ENCODE measurements at regions not wholly inside any gene's neighbourhood (a gene's known extent, or its start where the extent isn't known, plus 50 kb on each side); places are given as distances from the start of the nearest gene placed in this dataset.
"Not testable (repeated sequence)": the region's sequence is repeated elsewhere in the genome, so short reads cannot be mapped to it uniquely, and the experiment has no call there.

GRCh38 chr1:188812153-188812552 lies 1665.5 kb downstream of the BRINP3 start:
- not testable (repeated sequence) for DNase-seq

GRCh38 chr1:188812836-188813573 lies 1664.7 kb downstream of the BRINP3 start:
- DNase-seq = not testable (repeated sequence)

DNA sequence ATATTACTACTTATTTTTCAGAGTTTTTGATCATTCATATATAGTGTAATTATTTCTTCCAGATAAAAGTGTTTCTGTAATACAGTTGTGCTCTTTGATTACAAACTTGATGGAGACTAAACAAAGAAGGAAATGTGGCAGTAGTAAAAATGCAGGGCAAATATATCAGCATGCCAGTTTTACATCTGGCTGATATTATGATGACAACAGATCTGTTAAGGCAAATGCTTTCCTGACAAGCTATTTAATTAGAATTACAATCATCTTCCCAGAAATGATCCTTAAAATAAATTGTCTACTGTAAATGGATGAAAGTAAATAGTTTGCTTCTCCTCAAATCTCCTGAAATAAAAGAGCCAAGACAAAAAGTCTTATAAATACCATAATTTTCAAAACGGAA lies 1659.8 kb downstream of the BRINP3 start:
- DNase-seq = no peak

- no peak for DNase-seq
These were observed 1655.4 kb downstream of the BRINP3 start for GRCh38 chr1:188822248-188822647.

DNA sequence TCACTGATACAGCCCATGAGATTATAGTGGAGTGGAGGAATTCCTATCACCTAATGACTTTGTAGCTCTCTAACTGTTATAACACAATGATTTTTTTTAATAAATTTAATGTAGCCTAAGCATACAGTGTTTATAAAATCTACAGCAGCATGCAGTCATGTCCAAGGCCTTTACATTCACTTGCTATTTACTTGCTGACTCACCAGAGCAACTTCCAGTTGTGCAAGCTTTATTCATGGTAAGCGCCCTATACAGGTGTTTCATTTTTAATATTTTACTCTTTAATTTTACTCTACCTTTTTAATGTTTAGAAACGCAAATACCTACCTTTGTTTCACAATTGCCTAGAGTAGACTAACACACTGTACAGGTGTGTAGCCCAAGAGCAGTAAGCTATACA lies 1652.2 kb downstream of the BRINP3 start:
- no peak for DNase-seq

DNA sequence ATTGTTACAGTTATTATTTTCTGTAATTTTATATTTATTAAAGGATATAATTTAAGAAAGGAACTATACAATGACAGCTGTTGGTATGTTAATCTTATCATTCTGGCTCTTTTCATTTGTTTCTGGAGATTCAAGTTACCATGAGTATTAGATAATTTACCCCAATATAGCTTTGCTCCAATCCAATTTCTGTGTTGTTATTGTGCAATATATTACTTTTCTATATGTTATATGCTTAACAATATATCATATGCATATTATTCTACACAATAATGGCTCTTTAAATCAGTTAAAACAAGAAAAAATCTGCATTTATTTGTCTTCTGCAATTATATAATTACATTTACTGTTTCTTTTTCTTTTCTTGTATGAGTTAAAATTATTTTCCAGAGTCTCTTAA lies 1650.9 kb downstream of the BRINP3 start:
- DNase-seq = no peak

GRCh38 chr1:188827400-188827799 lies 1650.3 kb downstream of the BRINP3 start:
- DNase-seq = no peak

DNA sequence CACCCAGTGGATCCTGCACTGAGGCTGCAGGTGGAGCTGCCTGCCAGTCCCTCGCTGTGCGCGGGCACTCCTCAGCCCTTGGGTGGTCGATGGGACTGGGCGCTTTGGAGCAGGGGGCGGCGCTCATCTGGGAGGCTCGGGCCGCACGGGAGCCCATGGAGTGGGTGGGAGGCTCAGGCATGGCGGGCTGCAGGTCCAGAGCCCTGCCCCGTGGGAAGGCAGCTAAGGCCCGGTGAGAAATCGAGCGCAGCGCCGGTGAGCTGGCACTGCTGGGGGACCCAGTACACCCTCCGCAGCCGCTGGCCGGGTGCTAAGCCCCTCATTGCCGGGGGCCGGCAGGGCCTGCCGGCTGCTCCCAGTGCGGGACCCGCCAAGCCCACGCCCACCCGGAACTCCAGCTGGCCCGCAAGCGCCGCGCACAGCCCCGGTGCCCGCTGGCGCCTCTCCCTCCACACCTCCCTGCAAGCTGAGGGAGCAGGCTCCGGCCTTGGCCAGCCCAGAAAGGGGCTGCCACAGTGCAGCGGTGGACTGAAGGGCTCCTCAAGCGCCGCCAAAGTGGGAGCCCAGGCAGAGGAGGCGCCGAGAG lies 1636.5 kb downstream of the BRINP3 start:
- DNase-seq = not testable (repeated sequence)

- no peak for DNase-seq
These were observed 1631.2 kb downstream of the BRINP3 start for GRCh38 chr1:188846468-188846867.

GRCh38 chr1:188857526-188858087 lies 1620.1 kb downstream of the BRINP3 start:
- no peak for DNase-seq

DNA sequence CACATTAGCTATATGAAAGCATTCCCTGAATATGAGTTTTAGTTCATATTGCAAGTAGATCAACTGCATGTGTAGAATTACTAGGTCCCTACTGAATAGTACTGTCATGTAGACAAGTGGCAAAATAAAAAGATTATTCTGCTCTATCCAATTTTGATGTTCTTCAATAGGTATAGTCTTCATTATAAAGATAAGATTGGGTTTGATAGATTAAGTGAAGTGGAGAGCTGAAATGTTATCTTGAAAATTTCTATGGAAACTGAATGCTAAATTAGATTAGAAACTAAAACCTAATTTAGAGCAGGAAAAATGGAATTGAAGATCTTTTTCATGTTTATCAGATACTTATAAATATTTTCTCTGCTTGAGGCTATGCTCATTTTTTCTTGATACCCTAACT lies 1610.0 kb downstream of the BRINP3 start:
- no peak for DNase-seq

DNA sequence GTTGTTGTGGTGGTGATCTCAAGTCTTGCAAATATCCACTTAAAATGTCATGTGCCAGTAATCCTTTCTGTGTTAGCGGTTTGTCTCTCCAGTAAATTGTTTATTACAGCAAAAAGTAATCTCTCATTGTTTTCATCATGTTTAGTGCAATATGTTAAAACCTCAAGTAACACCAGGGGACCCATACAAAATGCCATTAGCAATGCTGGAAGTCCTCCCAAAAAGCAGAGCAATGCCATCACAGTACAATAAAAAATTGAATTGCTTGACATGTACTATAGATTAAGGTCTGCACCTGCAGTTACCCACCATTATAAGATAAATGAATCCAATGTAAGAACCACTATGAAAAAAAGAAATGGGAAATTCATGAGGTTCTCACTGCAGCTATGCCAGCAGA lies 1606.5 kb downstream of the BRINP3 start:
- no peak for DNase-seq

- DNase-seq = no peak
These were observed 1605.3 kb downstream of the BRINP3 start for GRCh38 chr1:188872376-188872775.

DNA sequence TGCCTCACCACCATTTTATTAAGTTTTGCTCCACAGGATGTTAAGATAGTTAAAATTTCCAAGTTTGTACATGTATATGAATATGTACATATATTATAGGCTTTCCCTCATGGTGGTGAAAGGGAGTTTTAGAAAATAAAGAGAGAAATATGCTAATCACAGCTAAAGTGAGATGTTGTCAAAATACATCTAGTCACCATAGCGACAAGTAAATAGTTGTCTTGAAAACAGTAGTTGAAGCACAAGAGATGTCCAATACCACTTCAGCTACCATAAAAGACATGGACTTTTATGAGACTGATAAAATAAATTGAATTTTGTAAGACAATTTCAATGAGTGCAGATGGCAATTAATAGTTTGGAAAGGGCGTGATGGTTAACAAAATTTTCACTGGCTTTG lies 1600.0 kb downstream of the BRINP3 start:
- no peak for DNase-seq

- no peak for DNase-seq
These were observed 1589.3 kb downstream of the BRINP3 start for GRCh38 chr1:188888386-188888785.

DNA sequence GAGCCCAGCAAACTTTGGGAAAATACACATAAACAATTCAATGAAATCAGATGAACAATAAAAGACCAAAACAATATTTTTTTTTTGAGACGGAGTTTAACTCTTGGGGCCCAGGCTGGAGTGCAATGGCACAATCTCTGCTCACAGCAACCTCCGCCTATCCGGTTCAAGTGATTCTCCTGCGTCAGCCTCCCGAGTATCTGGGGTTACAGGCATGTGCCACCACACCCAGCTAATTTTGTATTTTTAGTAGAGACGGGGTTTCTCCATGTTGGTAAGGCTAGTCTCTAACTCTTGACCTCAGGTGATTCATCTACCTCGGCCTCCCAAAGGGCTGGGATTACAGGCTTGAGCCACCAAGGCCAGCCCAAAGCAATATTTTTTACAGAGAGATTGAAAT lies 1588.5 kb downstream of the BRINP3 start:
- DNase-seq = no peak

DNA sequence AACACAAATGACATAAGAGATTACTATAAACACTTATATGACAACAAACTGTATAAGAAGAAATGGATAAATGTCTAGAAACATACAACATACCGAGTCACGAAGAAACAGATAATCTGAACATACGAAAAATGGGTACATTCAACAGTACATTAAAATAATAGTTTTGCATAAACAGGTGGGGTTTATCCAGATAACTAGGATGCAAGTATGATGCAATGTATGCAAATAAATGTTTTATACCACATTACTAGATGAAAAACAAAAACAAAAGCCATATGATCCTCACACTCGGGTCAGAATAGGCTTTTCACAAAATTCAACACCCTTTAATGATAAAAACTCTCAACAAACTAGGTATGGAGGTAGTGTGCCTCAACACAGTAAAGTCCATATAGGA lies 1585.7 kb downstream of the BRINP3 start:
- DNase-seq = no peak

- no peak for DNase-seq
These were observed 1582.1 kb downstream of the BRINP3 start for GRCh38 chr1:188895611-188896010.

- DNase-seq = no peak
These were observed 1574.4 kb downstream of the BRINP3 start for GRCh38 chr1:188903241-188903640.

DNA sequence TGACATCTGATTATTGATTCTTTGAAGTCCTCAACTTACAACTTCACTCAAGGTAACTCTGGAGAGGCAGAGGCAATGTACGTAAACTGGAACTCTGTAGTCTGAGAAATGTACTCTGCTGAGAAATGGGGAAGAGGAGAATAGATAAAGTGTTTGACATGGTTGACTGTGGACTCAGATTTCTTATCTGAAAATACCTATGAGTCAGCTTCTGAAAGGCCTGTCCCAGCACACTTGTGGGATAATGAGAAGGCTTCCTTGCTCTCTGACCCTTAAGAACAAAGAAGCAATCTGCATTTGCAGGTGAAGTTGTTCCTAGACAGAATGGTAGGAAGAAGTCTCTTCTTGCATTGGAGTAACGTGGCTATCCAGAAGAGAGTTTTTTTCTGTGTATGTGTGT lies 1573.5 kb downstream of the BRINP3 start:
- no peak for DNase-seq

- no peak for DNase-seq
These were observed 1570.6 kb downstream of the BRINP3 start for GRCh38 chr1:188906921-188907641.

DNA sequence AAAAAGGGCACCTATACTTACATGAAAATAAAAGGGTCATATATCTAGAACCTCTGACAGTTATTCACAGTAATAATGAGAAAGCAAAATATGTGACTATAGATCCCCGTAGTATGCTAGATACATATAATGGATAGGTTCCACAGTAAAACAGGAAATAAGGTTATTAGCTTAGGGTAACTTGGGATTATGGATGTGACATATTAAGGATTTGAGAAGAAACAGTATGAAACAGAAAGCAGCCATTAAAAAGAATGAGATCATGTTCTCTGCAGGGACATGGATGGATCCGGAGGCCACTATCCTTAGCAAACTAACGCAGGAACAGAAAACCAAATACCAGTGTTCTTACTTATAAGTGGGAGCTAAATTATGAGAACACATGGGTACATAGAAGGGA lies 1547.3 kb downstream of the BRINP3 start:
- no peak for DNase-seq

- DNase-seq = no peak
These were observed 1546.2 kb downstream of the BRINP3 start for GRCh38 chr1:188931506-188931905.
